ENCODE measurements at regions not wholly inside any gene's neighbourhood (a gene's known extent, or its start where the extent isn't known, plus 50 kb on each side); places are given as distances from the start of the nearest gene placed in this dataset.

DNA sequence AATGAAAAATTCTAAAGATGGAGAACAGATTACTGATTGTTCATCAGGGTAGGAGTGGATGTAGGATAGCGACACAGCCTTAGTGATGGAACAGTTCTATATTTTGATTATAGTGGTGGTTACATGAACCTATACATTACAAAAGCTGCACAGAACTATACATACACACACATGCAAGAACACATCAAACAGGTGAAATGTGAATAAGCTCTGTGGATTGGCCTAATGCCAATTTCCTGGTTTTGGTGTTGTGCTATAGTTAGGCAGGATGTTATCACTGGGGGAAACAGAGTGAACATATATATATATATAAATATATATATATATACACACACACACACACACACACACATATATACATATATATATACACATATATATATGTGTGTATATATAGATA lies 76.4 kb upstream of the PIK3CG start (continued):
- TF ChIP-seq, protein P1, sequence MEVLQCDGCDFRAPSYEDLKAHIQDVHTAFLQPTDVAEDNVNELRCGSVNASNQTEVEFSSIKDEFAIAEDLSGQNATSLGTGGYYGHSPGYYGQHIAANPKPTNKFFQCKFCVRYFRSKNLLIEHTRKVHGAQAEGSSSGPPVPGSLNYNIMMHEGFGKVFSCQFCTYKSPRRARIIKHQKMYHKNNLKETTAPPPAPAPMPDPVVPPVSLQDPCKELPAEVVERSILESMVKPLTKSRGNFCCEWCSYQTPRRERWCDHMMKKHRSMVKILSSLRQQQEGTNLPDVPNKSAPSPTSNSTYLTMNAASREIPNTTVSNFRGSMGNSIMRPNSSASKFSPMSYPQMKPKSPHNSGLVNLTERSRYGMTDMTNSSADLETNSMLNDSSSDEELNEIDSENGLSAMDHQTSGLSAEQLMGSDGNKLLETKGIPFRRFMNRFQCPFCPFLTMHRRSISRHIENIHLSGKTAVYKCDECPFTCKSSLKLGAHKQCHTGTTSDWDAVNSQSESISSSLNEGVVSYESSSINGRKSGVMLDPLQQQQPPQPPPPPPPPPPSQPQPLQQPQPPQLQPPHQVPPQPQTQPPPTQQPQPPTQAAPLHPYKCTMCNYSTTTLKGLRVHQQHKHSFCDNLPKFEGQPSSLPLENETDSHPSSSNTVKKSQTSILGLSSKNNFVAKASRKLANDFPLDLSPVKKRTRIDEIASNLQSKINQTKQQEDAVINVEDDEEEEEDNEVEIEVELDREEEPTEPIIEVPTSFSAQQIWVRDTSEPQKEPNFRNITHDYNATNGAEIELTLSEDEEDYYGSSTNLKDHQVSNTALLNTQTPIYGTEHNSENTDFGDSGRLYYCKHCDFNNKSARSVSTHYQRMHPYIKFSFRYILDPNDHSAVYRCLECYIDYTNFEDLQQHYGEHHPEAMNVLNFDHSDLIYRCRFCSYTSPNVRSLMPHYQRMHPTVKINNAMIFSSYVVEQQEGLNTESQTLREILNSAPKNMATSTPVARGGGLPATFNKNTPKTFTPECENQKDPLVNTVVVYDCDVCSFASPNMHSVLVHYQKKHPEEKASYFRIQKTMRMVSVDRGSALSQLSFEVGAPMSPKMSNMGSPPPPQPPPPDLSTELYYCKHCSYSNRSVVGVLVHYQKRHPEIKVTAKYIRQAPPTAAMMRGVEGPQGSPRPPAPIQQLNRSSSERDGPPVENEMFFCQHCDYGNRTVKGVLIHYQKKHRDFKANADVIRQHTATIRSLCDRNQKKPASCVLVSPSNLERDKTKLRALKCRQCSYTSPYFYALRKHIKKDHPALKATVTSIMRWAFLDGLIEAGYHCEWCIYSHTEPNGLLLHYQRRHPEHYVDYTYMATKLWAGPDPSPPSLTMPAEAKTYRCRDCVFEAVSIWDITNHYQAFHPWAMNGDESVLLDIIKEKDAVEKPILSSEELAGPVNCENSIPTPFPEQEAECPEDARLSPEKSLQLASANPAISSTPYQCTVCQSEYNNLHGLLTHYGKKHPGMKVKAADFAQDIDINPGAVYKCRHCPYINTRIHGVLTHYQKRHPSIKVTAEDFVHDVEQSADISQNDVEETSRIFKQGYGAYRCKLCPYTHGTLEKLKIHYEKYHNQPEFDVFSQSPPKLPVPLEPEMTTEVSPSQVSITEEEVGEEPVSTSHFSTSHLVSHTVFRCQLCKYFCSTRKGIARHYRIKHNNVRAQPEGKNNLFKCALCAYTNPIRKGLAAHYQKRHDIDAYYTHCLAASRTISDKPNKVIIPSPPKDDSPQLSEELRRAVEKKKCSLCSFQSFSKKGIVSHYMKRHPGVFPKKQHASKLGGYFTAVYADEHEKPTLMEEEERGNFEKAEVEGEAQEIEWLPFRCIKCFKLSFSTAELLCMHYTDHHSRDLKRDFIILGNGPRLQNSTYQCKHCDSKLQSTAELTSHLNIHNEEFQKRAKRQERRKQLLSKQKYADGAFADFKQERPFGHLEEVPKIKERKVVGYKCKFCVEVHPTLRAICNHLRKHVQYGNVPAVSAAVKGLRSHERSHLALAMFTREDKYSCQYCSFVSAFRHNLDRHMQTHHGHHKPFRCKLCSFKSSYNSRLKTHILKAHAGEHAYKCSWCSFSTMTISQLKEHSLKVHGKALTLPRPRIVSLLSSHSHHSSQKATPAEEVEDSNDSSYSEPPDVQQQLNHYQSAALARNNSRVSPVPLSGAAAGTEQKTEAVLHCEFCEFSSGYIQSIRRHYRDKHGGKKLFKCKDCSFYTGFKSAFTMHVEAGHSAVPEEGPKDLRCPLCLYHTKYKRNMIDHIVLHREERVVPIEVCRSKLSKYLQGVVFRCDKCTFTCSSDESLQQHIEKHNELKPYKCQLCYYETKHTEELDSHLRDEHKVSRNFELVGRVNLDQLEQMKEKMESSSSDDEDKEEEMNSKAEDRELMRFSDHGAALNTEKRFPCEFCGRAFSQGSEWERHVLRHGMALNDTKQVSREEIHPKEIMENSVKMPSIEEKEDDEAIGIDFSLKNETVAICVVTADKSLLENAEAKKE (CRISPR knock-in tag; IDR thresholded peaks at IDR 0.05) = no peak
- TF ChIP-seq NANOG (IDR thresholded peaks at IDR 0.05; ENCODE audit: borderline replicate concordance) (no peak), EZH2phosphoT487 (IDR thresholded peaks at IDR 0.05; ENCODE audit: unreplicated experiment) (no peak), ZNF331 (CRISPR knock-in tag; IDR thresholded peaks at IDR 0.05; ENCODE audit: low read depth) (no peak), CTCF (conservative IDR thresholded peaks at IDR 0.05; ENCODE audit: low read depth in 2 of 2) (no peak), EZH2 (IDR thresholded peaks at IDR 0.05; ENCODE audit: low read depth, unreplicated experiment) (no peak), ETS1 (IDR thresholded peaks at IDR 0.05) (no peak)

All from GM23338 (cell line).